Upper lobe of right lung (tissue), 1 donor: ENCODE measurements at regions not wholly inside any gene's neighbourhood (a gene's known extent, or its start where the extent isn't known, plus 50 kb on each side); places are given as distances from the start of the nearest gene placed in this dataset.

Experiments used
- ATAC-seq: fragments of 200-7000 bp; cut with Tn5 transposase; one replicate; pipeline ENCODE4 v1.9.1; 2020; ENCODE audit warnings: mild to moderate bottlenecking, moderate library complexity
- DNase-seq: peaks from one replicate; pipeline ENCODE4 v3.0.0-alpha.2; 2020
- H3K27ac ChIP-seq: fragments of 200-600 bp; one replicate; pipeline ENCODE4 v1.8.0; 2022
- H3K27me3 ChIP-seq: fragments of 200-600 bp; one replicate; pipeline ENCODE4 v1.8.0; 2022; ENCODE audit warnings: mild to moderate bottlenecking
- H3K36me3 ChIP-seq: fragments of 200-600 bp; one replicate; pipeline ENCODE4 v1.8.0; 2022
- H3K4me1 ChIP-seq: fragments of 200-600 bp; one replicate; pipeline ENCODE4 v1.8.0; 2022
- H3K4me3 ChIP-seq: fragments of 200-600 bp; one replicate; pipeline ENCODE4 v1.8.0; 2022; ENCODE audit warnings: mild to moderate bottlenecking
- H3K9me3 ChIP-seq: fragments of 200-600 bp; one replicate; pipeline ENCODE4 v1.8.0; 2022
- CTCF ChIP-seq: fragments of 200-600 bp; IDR thresholded peaks from one replicate; pipeline ENCODE4 v1.8.0; 2022; ENCODE audit warnings: antibody characterized with exemption
- intact Hi-C: fragments of 100-400 bp; cut with DNase I; formaldehyde crosslinking; loops from one replicate; pipeline ENCODE4 v1.11.0; 2022
- donor health status: DM: no; HTN: yes; CAD: no; lungs with severe emphysema.

- Histone ChIP-seq H3K27me3 (no peaks in the 10 kb centered on the region), H3K9me3 (no peaks in the 10 kb centered on the region), H3K27ac (no peak overlapping the region), H3K36me3 (no peaks in the 10 kb centered on the region), H3K4me3 (no peak overlapping the region), H3K4me1 (no peaks in the 10 kb centered on the region)
- ATAC-seq, result no peak
- no peak for TF ChIP-seq CTCF
- intact Hi-C loops, result no loop called here
- no peak for DNase-seq
Measured at GRCh38 chr11:29682856-29683255, 334.0 kb downstream of the KCNA4 start.

- Histone ChIP-seq H3K36me3 (no peaks in the 10 kb centered on the region), H3K27me3 (no peaks in the 10 kb centered on the region), H3K4me3 (no peak overlapping the region), H3K4me1 (no peaks in the 10 kb centered on the region), H3K27ac (no peak overlapping the region), H3K9me3 (no peaks in the 10 kb centered on the region)
- no peak for ATAC-seq
- TF ChIP-seq CTCF, result no peak
- no peak for DNase-seq
- intact Hi-C loops, result no loop called here
Measured at GRCh38 chr11:29679996-29680395, 336.8 kb downstream of the KCNA4 start.

GRCh38 chr11:29676993-29677392, 339.8 kb downstream of the KCNA4 start:
- Histone ChIP-seq H3K9me3 (no peaks in the 10 kb centered on the region), H3K27me3 (no peaks in the 10 kb centered on the region), H3K4me1 (no peaks in the 10 kb centered on the region), H3K4me3 (no peak overlapping the region), H3K36me3 (no peaks in the 10 kb centered on the region), H3K27ac (no peak overlapping the region)
- ATAC-seq (no peak), DNase-seq (no peak)
- intact Hi-C loops, result no loop called here
- no peak for TF ChIP-seq CTCF

GRCh38 chr11:29669310-29669709, 347.5 kb downstream of the KCNA4 start:
- no peaks in the 10 kb centered on the region for H3K9me3 ChIP-seq
- no peak overlapping the region for H3K4me3 ChIP-seq
- H3K36me3 ChIP-seq, result no peaks in the 10 kb centered on the region
- no peak for DNase-seq
- ATAC-seq, result no peak
- intact Hi-C loops, result no loop called here
- H3K4me1 ChIP-seq, result no peaks in the 10 kb centered on the region
- no peak for TF ChIP-seq CTCF
- no peaks in the 10 kb centered on the region for H3K27me3 ChIP-seq
- no peak overlapping the region for H3K27ac ChIP-seq

- Histone ChIP-seq H3K4me3 (no peak overlapping the region), H3K9me3 (no peaks in the 10 kb centered on the region), H3K27me3 (no peaks in the 10 kb centered on the region), H3K36me3 (no peaks in the 10 kb centered on the region), H3K27ac (no peak overlapping the region), H3K4me1 (no peaks in the 10 kb centered on the region)
- no peak for ATAC-seq
- TF ChIP-seq CTCF, result no peak
- DNase-seq, result no peak
- intact Hi-C loops, result no loop called here
Measured at GRCh38 chr11:29657709-29658108, 359.1 kb downstream of the KCNA4 start.

- no peaks in the 10 kb centered on the region for H3K36me3 ChIP-seq
- H3K4me1 ChIP-seq, result no peaks in the 10 kb centered on the region
- no peak for ATAC-seq
- H3K27ac ChIP-seq, result no peak overlapping the region
- intact Hi-C loops, result no loop called here
- DNase-seq, result no peak
- H3K9me3 ChIP-seq, result no peaks in the 10 kb centered on the region
- no peak for TF ChIP-seq CTCF
- no peaks in the 10 kb centered on the region for H3K27me3 ChIP-seq
- H3K4me3 ChIP-seq, result no peak overlapping the region
Measured at GRCh38 chr11:29656597-29656996, 360.2 kb downstream of the KCNA4 start.
